Vagina (tissue), 2 donors: ENCODE measurements at regions not wholly inside any gene's neighbourhood (a gene's known extent, or its start where the extent isn't known, plus 50 kb on each side); places are given as distances from the start of the nearest gene placed in this dataset.

Experiments
- CTCF ChIP-seq, 3 experiments: fragments of 450-650 bp in 2 of 3; fragments of 200-600 bp in 1 of 3; sonication (generic) in 1 of 3; IDR thresholded peaks; one replicate each; pipeline ENCODE4 v1.5.1; 2017 to 2019; ENCODE audit warnings: antibody characterized with exemption in 3 of 3, mild to moderate bottlenecking in 2 of 3, moderate library complexity in 2 of 3
- POLR2A ChIP-seq, 2 donors: fragments of 450-650 bp; IDR thresholded peaks; one replicate each; pipeline ENCODE4 v1.6.1; 2017; ENCODE audit warnings: antibody characterized with exemption in 2 of 2, mild to moderate bottlenecking in 2 of 2, moderate library complexity in 2 of 2

GRCh38 chr5:56289602-56289987 is 56.5 kb upstream of the ANKRD55 start:
- TF ChIP-seq CTCF (IDR thresholded peaks at IDR 0.05) (no peak), POLR2A (IDR thresholded peaks at IDR 0.05) (no peak)
